H9 (cell line): ENCODE measurements at regions not wholly inside any gene's neighbourhood (a gene's known extent, or its start where the extent isn't known, plus 50 kb on each side); places are given as distances from the start of the nearest gene placed in this dataset.

Experiments used
- DNase-seq: peaks from one replicate; pipeline ENCODE4 v3.0.0-alpha.2; 2017
- H2AFZ ChIP-seq: one replicate; pipeline ENCODE4 v1.6.1; 2013; ENCODE audit warnings: mild to moderate bottlenecking, low read length, control low read depth, moderate library complexity
- H2AK5ac ChIP-seq: 2 replicates; pipeline ENCODE4 v1.6.1; 2013; ENCODE audit warnings: low read length, control low read depth, mixed read lengths; ENCODE audit not compliant: insufficient read length
- H2BK120ac ChIP-seq: one replicate; pipeline ENCODE4 v1.6.1; 2013; ENCODE audit warnings: low read depth, mild to moderate bottlenecking, low read length, control low read depth, inconsistent platforms; ENCODE audit not compliant: poor library complexity, severe bottlenecking
- H2BK12ac ChIP-seq: 2 replicates; pipeline ENCODE4 v1.6.1; 2013; ENCODE audit warnings: low read length, control low read depth, mixed read lengths, low read depth; ENCODE audit not compliant: insufficient read length
- H2BK15ac ChIP-seq: 2 replicates; pipeline ENCODE4 v1.6.1; 2013; ENCODE audit warnings: low read depth, low read length, control low read depth
- H2BK20ac ChIP-seq: one replicate; pipeline ENCODE4 v1.6.1; 2013; ENCODE audit warnings: low read depth, mild to moderate bottlenecking, low read length, control low read depth, inconsistent platforms; ENCODE audit not compliant: poor library complexity, severe bottlenecking
- H2BK5ac ChIP-seq: 2 replicates; pipeline ENCODE4 v1.6.1; 2013; ENCODE audit warnings: low read length, control low read depth, mixed read lengths; ENCODE audit not compliant: insufficient read length
- H3K14ac ChIP-seq: 2 replicates; pipeline ENCODE4 v1.6.1; 2013; ENCODE audit warnings: low read length, control low read depth; ENCODE audit not compliant: insufficient read depth
- H3K18ac ChIP-seq: 2 replicates; pipeline ENCODE4 v1.6.1; 2013; ENCODE audit warnings: low read depth, mild to moderate bottlenecking, mixed read lengths, low read length, control low read depth; ENCODE audit not compliant: insufficient read length
- H3K23ac ChIP-seq: 2 replicates; pipeline ENCODE4 v1.6.1; 2013; ENCODE audit warnings: low read length, control low read depth, mixed read lengths, low read depth; ENCODE audit not compliant: insufficient read length
- H3K23me2 ChIP-seq: 2 replicates; pipeline ENCODE4 v1.6.1; 2013; ENCODE audit warnings: low read depth, mild to moderate bottlenecking, mixed read lengths, low read length, control low read depth; ENCODE audit not compliant: insufficient read length, poor library complexity, severe bottlenecking
- H3K27ac ChIP-seq: 2 replicates; pipeline ENCODE4 v1.5.1; 2013; ENCODE audit warnings: low read length, control low read depth, mixed read lengths, low read depth; ENCODE audit not compliant: insufficient read length
- H3K27me3 ChIP-seq: 2 replicates; pipeline ENCODE4 v1.6.1; 2013; ENCODE audit warnings: low read length, control low read depth, inconsistent platforms; ENCODE audit not compliant: insufficient read depth
- H3K4ac ChIP-seq: 2 replicates; pipeline ENCODE4 v1.6.1; 2013; ENCODE audit warnings: low read depth, mild to moderate bottlenecking, control low read depth, inconsistent platforms, low read length, moderate library complexity
- H3K4me1 ChIP-seq: 2 replicates; pipeline ENCODE4 v1.6.1; 2013; ENCODE audit warnings: low read length, control low read depth, inconsistent platforms; ENCODE audit not compliant: insufficient read depth
- H3K4me2 ChIP-seq: 2 replicates; pipeline ENCODE4 v1.6.1; 2013; ENCODE audit warnings: low read length, control low read depth, mixed read lengths; ENCODE audit not compliant: insufficient read length, insufficient read depth
- H3K56ac ChIP-seq: 2 replicates; pipeline ENCODE4 v1.6.1; 2013; ENCODE audit warnings: low read depth, mild to moderate bottlenecking, mixed read lengths, low read length, control low read depth; ENCODE audit not compliant: insufficient read length
- H3K79me1 ChIP-seq: 2 replicates; pipeline ENCODE4 v1.6.1; 2013; ENCODE audit warnings: low read depth, mild to moderate bottlenecking, moderate library complexity, low read length, control low read depth, inconsistent platforms; ENCODE audit not compliant: insufficient read depth, poor library complexity, severe bottlenecking
- H3K79me2 ChIP-seq: 2 replicates; pipeline ENCODE4 v1.6.1; 2013; ENCODE audit warnings: low read length, control low read depth, inconsistent platforms; ENCODE audit not compliant: insufficient read depth
- H3K9ac ChIP-seq: 2 replicates; pipeline ENCODE4 v1.6.1; 2013; ENCODE audit warnings: low read length, control low read depth, mixed read lengths; ENCODE audit not compliant: insufficient read length; ENCODE audit errors: extremely low read depth
- H3K9me3 ChIP-seq: one replicate; pipeline ENCODE4 v1.6.1; 2013; ENCODE audit warnings: low read depth, low read length, inconsistent platforms; ENCODE audit not compliant: control insufficient read depth
- H3T11ph ChIP-seq: one replicate; pipeline ENCODE4 v1.6.1; 2013; ENCODE audit warnings: mild to moderate bottlenecking, low read length, control low read depth, inconsistent platforms
- H4K20me1 ChIP-seq: one replicate; pipeline ENCODE4 v1.6.1; 2013; ENCODE audit not compliant: control insufficient read depth, insufficient read length, insufficient read depth
- H4K5ac ChIP-seq: 2 replicates; pipeline ENCODE4 v1.6.1; 2013; ENCODE audit warnings: low read depth, mild to moderate bottlenecking, mixed read lengths, low read length, control low read depth; ENCODE audit not compliant: insufficient read length
- H4K8ac ChIP-seq: replicated peaks from 2 replicates; pipeline ENCODE4 v1.6.1; 2013; ENCODE audit warnings: low read length, control low read depth, mixed read lengths, low read depth; ENCODE audit not compliant: insufficient read length
- H4K91ac ChIP-seq: 2 replicates; pipeline ENCODE4 v1.6.1; 2013; ENCODE audit warnings: low read depth, mild to moderate bottlenecking, moderate library complexity, mixed read lengths, low read length, control low read depth; ENCODE audit not compliant: insufficient read length
- H3K27ac Mint-ChIP-seq, 3 experiments: 2 replicates in 2 of 3; 3 replicates in 1 of 3; pipeline ENCODE4 v1.8.0; 2020 to 2021; ENCODE audit warnings: mixed read lengths in 3 of 3, mild to moderate bottlenecking in 1 of 3, moderate library complexity in 1 of 3
- H3K27me3 Mint-ChIP-seq: 2 replicates; pipeline ENCODE4 v1.8.0; 2021; ENCODE audit warnings: low read depth, mild to moderate bottlenecking, moderate library complexity, mixed read lengths
- H3K36me3 Mint-ChIP-seq, 3 experiments: 2 replicates in 2 of 3; 3 replicates in 1 of 3; pipeline ENCODE4 v1.8.0; 2020 to 2021; ENCODE audit warnings: low read depth in 3 of 3, mixed read lengths in 3 of 3; ENCODE audit not compliant: insufficient read depth in 1 of 3
- H3K4me1 Mint-ChIP-seq, 2 experiments: 2 replicates each; pipeline ENCODE4 v1.8.0; 2020; ENCODE audit warnings: mixed read lengths in 2 of 2
- H3K4me3 Mint-ChIP-seq, 2 experiments: 2 replicates in 1 of 2; 3 replicates in 1 of 2; pipeline ENCODE4 v1.8.0; 2020 to 2021; ENCODE audit warnings: mild to moderate bottlenecking in 2 of 2, mixed read lengths in 2 of 2, moderate library complexity in 1 of 2
- H3K9me3 Mint-ChIP-seq, 2 experiments: 2 replicates in 1 of 2; 3 replicates in 1 of 2; pipeline ENCODE4 v1.8.0; 2020; ENCODE audit warnings: mild to moderate bottlenecking in 2 of 2, mixed read lengths in 2 of 2, moderate library complexity in 1 of 2
- WGBS: extraction: QIAGEN DNeasy Blood & Tissue Kit; methylation state at CpG from one replicate; pipeline ENCODE4 v1.1.7; 2013; ENCODE audit warnings: missing lambda C conversion rate, low lambda C conversion rate, mixed read lengths; ENCODE audit not compliant: insufficient read length; ENCODE audit errors: extremely low coverage; 5-methylcytosine and 5-hydroxymethylcytosine counted together
- TF ChIP-seq, protein P1 (sequence below): fragments of 200-600 bp; sonication (generic); conservative IDR thresholded peaks from 3 replicates; pipeline ENCODE4 v1.8.0; 2021; ENCODE audit warnings: antibody characterized with exemption, mild to moderate bottlenecking

DNA sequence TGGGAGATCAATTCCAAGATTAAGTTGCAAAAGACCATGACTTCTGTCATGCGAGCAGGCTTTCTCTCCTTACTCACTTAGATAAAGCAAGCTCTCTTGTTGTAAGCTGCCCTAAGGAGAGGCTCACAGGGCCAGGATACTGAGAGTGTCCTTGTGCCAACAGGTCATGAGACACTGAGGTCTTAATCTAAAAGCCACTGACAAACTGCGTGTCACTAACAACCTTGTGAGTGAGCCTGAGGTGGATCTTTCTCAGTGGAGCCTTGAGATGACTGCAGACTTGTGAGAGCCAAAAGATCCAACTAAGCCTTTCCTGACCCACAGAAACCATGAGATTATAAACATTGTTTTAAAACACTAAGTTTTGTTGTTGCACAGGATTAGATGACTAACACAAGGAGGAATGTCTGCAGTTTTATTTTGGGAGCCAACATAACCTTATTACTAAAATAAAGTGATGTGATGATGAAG lies 170.5 kb downstream of the SLC39A8 start:
- no peaks in the 10 kb centered on the region for H3K79me2 ChIP-seq
- no peaks in the 10 kb centered on the region for H3K79me1 ChIP-seq
- Mint-ChIP-seq H3K27ac (no peak overlapping the region), H3K27me3 (no peaks in the 10 kb centered on the region), H3K4me3 (no peak overlapping the region), H3K4me1 (peaks cover 4% of the 10 kb centered on the region in 2 experiments), H3K36me3 (no peaks in the 10 kb centered on the region), H3K9me3 (no peaks in the 10 kb centered on the region)
- no peak overlapping the region for H3K9ac ChIP-seq
- TF ChIP-seq, protein P1, sequence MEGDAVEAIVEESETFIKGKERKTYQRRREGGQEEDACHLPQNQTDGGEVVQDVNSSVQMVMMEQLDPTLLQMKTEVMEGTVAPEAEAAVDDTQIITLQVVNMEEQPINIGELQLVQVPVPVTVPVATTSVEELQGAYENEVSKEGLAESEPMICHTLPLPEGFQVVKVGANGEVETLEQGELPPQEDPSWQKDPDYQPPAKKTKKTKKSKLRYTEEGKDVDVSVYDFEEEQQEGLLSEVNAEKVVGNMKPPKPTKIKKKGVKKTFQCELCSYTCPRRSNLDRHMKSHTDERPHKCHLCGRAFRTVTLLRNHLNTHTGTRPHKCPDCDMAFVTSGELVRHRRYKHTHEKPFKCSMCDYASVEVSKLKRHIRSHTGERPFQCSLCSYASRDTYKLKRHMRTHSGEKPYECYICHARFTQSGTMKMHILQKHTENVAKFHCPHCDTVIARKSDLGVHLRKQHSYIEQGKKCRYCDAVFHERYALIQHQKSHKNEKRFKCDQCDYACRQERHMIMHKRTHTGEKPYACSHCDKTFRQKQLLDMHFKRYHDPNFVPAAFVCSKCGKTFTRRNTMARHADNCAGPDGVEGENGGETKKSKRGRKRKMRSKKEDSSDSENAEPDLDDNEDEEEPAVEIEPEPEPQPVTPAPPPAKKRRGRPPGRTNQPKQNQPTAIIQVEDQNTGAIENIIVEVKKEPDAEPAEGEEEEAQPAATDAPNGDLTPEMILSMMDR = no peak
- H3K4ac ChIP-seq = no peak overlapping the region
- no peak overlapping the region for H3K4me2 ChIP-seq
- H3K14ac ChIP-seq = no peak overlapping the region
- H2BK12ac ChIP-seq = no peak overlapping the region
- no peak overlapping the region for H3K27ac ChIP-seq
- H2BK20ac ChIP-seq = no peak overlapping the region
- no peak overlapping the region for H2BK120ac ChIP-seq
- no peak overlapping the region for H2BK15ac ChIP-seq
- H3K9me3 ChIP-seq = no peaks in the 10 kb centered on the region
- no CpG with 5 or more reads among the region's 2 CpGs for WGBS
- no peak overlapping the region for H4K5ac ChIP-seq
- H2BK5ac ChIP-seq = no peak overlapping the region
- no peak overlapping the region for H2AK5ac ChIP-seq
- no peaks in the 10 kb centered on the region for H4K20me1 ChIP-seq
- no peaks in the 10 kb centered on the region for H3K23me2 ChIP-seq
- H3K56ac ChIP-seq = no peak overlapping the region
- H4K91ac ChIP-seq = no peak overlapping the region
- H3T11ph ChIP-seq = no peak overlapping the region
- no peak for DNase-seq
- no peaks in the 10 kb centered on the region; the same call in 1 of the 2 replicates for H3K4me1 ChIP-seq
- no peak overlapping the region for H4K8ac ChIP-seq
- H2AFZ ChIP-seq = no peak overlapping the region
- H3K23ac ChIP-seq = no peak overlapping the region
- no peaks in the 10 kb centered on the region for H3K27me3 ChIP-seq
- H3K18ac ChIP-seq = no peak overlapping the region
